ENCODE measurements at regions not wholly inside any gene's neighbourhood (a gene's known extent, or its start where the extent isn't known, plus 50 kb on each side); places are given as distances from the start of the nearest gene placed in this dataset.
"Not testable (repeated sequence)": the region's sequence is repeated elsewhere in the genome, so short reads cannot be mapped to it uniquely, and the experiment has no call there.

DNA sequence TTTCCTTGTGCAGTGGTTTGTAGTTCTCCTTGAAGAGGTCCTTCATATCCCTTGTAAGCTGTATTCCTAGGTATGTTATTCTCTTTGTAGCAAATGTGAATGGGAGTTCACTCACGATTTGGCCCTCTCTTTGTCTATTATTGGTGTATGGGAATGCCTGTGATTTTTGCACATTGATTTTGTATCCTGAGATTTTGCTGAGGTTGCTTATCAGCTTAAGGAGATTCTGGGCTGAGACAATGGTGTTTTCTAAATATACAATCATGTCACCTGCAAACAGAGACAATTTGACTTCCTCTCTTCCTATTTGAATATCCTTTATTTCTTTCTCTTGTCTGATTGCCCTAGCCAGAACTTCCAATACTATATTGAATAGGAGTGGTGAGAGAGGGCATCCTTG, 90.1 kb upstream of the ZBED5 start:
- not testable (repeated sequence) for DNase-seq (ENCODE audit: low spot score)

DNA sequence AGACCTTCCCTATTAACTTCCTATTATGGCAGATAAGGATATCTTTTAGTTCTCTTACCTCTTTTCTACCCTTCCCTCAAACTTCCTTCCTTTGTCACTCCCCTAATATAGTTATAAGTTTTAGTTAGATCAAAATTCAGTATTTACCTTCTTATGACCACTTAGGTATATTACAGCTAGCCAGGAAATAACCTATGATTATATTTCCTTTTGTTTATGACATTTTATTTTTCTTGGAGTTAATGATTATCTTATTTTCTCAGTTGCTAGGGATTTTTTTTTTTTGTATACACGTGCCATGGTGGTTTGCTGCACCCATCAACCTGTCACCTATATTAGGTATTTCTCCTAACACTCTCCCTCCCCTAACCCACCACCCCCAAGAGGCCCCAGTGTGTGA, 88.2 kb upstream of the ZBED5 start:
- no peak for DNase-seq (ENCODE audit: low spot score)

DNA sequence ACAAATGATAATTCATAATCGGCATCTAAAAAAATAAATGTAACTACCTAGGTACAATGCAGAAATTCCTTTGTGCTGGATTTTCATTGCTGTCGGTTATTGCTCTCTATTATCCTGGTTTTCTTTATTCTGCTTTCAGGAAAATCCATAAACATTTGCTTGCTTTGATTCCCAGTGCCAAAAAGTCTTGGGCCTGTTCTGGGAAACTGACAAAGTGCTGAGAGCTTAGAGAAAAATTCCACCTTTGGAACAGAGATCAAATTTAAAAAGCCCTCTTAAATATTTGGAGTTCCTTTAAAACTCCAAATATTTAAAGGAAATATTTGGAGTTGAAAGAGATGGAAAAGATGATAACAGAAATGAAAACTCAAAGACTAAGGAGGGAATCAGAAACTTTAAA, 87.3 kb upstream of the ZBED5 start:
- no peak for DNase-seq (ENCODE audit: low spot score)

DNA sequence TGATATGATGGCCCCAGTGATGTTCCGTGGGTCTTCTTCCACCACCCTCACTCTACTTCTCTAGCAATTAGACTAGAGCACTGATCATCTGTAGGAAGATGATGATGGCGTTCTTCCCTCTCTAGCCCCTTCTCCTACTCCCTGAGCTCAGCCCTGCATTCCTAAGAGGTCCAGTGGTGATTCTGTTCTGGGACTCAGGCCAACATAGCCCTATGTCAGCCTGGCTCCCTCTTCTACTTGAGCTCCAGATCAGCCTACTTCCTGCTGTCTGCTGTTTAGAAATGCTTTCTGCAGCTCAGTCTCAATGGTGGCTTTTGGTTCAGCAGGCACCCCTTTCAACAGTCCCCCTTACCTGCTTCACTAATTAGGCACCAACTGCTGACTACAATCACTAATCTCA, 86.1 kb upstream of the ZBED5 start:
- no peak for DNase-seq (ENCODE audit: low spot score)

DNA sequence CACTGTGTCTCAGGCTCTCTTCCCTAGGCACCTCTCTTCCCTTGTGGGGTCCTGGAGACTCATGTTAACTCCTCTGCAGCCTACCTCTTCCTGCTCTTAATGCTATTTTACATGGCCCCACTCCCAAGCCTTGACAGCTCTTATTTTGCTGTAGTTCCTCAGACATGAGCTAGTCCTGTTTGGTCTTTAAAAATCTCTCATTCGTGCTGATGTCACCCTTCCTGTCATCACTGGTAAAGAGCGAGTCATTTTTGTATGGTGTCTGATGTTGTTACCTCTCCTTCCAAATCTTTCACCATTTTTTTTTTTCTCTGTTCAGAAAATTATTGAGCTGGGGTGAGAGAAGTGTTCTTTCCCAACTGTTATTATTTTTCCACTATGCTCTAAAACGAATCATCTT, 84.8 kb upstream of the ZBED5 start:
- DNase-seq (ENCODE audit: low spot score), result no peak

DNA sequence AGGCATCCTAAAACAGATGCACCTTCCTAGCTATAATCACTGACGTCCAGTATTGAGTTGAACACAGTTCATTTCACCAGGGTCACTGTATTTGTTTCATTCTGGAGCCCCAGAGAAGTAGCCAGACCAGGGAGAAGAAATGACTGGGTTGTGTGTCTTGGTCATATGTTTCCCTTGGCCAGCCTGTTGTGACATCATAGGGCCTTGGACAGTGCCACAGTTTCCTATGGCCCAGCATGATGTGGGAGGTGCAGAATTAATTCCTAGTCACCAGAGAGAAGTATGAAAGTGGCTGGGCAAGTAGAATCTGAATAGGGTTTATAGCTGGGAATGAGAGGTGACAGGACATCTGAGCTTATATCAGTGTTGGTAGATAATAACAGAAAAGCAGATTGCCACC, 84.0 kb upstream of the ZBED5 start:
- no peak for DNase-seq (ENCODE audit: low spot score)

DNA sequence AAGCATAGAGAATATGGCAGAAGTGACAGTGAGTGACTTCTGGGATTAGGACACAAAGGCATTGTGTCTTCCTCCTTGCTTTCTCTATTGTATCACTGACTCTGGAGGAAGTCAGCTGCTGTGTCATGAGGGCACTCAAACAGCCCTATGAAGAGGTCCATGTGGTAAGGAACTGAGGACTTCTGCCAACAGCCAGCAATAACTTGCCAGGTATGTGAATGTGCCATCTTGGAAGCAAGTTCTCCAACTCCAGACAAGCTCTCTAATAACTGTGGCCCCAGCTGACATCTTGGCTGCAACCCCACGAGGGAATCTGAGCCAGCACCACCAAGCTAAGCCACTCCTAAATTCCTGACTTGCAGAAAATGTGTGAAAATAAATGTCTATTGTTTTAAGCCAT, 83.6 kb upstream of the ZBED5 start:
- DNase-seq (ENCODE audit: low spot score), result no peak

DNA sequence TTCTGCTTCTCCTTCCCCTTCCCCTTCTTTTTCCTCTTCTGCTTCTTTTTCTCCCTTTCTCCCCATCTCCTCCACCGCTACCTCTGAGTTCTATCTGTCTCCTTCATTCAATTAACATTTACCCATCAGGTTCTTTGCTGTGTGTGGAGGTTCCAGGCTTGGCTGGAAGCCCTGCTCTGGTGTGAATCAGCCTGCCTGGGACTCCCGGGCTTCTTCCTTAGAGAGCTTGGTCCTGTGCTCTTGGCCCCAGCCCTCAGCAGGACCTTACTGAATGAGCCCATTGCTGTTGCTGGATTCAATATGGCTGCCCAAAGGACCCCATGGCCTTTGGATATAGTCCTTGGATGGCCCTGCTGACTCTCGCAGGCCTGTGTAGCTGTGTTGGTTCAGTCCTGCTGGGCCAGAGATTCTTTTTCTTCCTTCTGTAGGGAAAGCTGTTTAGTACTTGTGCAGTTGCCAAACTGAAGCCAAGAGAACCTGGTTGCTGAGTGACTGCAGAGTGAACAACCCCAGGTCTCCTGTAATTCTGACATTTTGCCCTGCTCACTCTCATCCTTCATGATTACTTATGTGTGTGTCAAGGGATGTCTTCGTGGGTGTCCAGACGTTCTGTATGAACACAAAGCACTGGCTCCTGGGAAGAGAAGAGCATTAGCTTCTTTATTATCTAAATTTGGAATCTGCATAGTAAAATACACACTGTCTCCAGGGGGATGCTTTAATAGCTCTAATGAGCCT, 81.0 kb upstream of the ZBED5 start:
- no peak for DNase-seq (ENCODE audit: low spot score)

DNA sequence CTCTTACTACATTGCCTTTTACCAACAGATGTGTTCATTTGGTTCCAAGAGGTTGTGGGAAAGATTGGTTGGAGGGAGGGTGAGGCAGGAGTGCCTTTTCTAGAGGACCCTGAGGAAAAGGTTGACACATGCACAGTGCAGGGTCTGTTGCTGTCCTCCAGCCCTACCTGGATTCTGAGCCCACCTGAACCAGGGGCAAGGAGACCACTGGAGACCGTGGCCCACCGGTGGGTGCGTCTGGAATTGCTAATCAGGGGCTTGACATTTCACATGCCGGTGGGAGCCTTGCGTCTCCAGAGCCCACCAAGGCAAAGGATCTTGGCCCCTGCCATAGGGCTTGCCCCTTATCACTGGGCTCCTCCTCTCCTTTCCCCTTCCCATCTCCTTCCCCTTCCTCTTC, 80.4 kb upstream of the ZBED5 start:
- DNase-seq (ENCODE audit: low spot score), result no peak

DNA sequence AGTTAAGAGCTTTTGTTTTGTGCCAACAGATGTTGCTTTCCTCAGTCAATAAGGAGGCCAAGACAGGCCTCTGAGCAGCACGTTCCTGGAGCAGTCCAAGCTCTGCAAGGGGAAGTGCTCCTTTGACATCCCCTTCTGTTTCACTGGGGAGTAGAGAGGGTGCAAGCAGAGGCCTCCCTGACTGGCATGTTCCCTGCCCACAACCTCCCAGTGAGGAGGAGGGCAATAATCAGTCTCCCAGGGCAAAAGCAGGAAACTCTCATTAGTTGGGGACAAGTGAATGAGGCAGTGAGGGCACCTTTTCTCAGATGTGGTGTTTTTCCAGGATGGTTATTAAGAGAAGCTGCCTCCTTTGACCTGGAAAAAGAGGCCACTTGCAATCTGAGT, 79.5 kb upstream of the ZBED5 start:
- DNase-seq (ENCODE audit: low spot score), result no peak

DNA sequence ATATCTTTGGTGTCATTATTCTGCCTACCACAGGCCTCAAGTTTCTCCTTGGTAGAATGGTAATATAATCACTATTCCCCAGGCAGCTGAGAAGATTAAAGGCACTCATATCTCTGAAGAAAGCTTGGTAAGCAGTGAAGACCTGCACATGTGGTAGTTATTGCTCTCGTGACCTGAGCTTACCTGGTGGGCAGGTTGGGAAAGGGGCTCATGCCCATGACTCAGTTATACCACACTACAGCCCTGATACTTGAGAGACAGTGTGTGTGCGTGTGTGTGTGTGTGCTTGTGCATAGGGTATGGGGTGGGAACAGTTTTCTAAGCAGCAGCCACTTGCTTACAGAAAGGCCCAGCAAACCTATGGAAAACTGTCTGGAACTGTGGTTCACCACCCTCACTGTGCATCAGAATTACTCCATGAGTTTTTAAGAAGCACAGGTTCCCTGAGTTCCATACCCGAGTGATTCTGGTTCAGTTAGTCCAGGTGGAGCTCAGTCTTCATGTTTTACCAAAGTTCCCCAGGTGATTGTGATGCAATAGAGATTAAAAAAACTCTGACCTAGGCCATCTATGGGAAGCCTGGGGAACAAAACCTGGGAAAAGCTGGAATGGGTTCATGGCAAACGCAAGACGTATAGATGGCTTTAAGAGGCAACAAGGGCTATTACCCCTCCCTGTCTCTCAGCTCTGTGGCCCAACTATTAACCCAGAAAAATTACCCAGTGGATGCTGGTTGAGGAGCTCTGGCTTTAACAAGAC, 79.0 kb upstream of the ZBED5 start:
- DNase-seq (ENCODE audit: low spot score), result no peak

DNA sequence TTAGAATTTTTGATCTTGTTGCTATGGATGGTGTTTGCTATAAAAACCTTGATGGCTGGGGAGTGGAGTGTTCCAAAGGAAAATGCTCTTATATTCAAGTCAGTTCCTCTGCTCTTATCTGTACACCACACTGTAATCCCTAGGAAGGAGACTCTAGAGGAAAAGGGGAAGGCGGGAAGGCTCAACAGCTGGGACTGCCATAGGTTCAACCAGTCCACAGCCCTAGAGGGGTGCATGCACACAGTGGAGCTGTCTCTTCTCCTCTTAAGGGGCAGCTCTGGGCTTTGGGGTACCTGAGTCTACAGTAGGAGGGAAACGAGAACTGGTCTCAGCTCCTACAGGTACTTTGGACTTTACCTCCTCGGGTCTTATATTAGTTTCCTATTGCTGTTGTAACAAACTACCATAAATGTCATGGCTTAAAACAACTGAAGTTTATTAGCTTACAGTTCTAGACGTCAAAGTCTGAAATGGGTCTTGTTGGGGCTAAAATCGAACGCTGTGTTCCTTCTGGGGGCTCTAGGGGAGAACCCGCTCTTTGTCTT, 77.2 kb upstream of the ZBED5 start:
- DNase-seq (ENCODE audit: low spot score), result no peak

DNA sequence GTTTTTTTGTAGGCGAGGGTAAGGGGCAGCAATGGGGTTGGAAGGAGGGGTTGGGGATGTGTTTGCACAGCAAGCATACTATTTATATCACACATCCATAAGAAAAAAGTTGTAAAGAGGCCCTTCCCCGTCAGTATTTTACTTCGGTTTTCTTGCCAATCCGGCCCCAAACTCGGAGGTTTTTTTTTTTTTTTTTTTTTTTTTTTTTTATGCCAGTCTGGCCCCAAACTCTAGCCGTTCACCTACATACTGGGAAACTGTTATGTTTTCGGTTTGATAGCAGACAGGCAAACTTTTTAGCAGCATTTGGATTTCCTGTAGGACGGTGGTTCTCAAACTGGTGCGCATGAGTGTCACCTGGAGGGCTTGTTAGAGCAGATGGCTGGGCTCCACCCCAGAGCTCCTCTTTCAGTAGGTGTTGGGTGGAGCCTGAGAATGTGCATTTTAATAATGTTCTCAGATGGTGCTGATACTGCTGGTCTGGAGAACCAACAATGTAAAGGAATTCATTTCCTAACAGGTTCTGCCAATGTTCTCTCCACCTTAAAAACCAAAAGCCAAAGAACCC, 76.5 kb upstream of the ZBED5 start:
- no peak for DNase-seq (ENCODE audit: low spot score)

DNA sequence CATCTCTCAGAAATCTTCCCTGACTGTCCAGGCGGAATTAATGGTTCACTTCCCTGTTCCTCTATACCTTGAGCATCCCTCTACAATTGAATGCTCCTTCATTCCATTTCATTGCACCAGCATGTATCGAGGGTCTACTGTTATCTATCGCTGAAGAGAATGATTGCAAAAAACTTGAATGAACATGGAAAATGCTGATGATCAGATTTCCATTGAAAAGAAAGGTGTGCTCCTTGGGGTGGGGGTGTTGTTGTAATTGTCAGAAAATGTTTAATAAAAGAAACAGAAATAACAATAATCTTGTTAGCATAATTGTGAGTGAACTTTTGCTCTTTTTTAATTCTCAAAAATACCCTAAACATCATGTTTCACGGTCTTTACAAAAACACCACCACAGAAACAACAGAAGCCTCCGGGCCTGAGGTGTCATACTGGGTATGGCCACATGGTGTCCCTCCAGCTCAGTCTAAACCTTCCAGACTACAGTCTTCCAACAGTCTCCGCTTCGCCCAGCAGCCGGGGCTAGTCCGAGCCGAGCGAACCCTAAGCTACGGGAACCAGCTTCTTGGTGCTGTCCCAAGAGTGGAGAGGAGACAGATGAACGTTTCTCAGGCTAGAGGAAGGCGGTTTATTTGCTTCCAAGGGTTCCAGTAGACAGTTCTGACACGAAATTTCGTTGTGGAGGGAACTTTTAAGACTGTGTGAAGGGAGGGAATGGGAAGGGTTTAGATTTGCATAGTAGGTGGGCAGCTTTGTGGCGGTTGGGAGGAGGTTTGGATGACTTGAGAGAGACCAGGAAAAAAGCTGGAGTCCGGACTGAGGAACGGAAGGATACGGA, 75.8 kb upstream of the ZBED5 start:
- peak; percentile 86 for DNase-seq (ENCODE audit: low spot score)

DNA sequence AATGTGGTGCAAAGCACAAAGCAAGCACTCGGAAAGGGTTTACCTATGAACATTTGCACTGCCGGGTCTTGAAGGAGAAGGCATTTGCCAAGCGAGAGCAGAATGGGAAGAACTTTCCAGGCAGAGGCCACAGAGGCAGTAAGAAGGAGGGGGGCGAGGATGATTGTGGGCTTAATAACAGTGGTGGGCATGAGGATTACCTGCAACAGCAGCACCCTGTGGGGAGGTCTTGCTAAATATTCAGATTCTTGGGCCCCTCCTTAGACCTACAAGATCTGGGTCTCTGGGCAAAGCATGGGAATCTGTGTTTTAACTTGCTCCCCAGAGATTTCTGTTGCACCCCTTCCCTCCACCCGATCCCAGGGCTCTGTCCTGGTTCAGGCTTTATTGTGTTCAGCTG, 75.1 kb upstream of the ZBED5 start:
- no peak for DNase-seq (ENCODE audit: low spot score)

DNA sequence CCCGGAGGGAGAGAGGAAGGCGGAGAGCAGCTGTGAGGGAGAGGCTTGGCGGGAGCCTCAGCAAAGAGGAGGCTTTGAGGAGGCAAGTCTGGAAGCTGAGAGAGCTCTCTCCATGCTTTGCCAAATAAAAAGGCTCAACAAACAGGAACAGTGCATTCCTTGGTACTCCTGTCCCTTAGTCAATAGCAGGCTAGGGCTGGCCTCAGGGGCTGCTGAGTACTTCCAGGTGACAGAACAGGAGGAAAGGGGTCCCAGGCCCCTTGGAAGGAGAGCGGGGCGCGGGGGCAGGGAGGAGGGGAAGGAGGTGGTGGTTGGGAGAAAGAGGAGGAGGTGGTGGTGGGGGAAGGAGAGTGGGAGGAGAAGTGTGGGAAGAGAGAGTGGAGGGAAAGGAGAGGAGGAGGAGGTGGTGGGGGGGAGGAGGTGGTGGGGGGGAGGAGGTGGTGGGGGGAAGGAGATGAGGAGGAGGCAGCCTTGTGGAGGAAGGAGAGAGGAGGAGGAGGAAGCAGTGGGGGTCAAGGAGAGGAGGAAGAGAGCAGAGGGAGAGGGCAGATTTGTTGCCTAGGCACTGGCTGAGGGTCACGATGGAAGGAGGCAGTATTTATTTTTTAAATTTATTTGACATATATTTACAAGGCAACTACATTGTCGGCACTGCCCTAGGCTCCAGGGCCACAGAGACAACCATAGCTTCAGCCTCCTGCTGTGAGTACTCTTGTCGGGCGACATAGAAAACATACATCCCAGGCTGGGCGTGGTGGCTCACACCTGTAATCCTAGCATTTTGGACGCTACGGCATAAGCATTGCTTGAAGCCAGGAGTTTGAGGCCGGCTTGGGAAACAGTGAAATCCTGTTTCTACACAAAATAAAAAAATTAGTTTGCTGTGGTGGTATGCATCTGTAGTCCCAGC, 74.2 kb upstream of the ZBED5 start:
- DNase-seq (ENCODE audit: low spot score), result no peak

DNA sequence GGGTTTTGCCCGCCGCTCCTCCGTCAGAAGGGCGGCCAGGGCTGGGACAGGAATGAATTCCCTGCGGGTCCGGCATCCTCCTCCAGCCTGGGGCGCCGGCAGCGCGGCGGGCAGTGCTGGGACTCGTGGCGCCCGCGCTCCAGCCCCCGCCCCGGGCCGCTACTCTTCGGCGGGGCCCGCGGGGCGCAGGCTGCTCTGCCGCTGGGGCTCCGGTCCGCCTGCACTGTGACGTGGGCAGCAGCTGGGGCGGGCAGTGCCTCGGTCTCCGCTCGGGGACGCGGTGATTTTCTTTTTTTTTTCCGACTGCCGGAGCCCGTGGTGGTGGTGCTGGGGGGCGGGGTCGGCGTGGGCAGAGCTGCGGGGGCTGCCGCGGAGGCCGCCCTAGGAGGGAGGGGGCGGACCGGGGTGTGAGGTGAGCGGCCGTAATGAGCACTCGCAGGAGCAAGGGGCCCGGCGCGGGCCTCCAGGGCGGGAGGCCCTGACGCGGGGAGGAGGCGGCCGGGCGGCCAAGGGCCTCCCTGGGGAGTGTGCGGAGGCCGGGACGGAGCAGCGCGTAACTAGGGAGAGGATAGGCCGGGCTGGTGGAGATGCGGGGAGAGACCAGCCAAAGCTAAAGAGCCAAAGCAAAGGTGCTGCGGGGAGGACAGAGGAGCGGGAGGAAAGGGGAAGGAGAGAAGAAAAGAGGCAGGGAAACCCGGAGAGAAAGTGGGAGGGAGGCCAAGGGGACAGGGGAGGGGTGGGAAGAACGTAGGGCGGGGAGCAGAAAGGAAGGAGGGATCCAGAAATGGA, 73.3 kb upstream of the ZBED5 start:
- DNase-seq (ENCODE audit: low spot score), result peak; percentile 76

DNA sequence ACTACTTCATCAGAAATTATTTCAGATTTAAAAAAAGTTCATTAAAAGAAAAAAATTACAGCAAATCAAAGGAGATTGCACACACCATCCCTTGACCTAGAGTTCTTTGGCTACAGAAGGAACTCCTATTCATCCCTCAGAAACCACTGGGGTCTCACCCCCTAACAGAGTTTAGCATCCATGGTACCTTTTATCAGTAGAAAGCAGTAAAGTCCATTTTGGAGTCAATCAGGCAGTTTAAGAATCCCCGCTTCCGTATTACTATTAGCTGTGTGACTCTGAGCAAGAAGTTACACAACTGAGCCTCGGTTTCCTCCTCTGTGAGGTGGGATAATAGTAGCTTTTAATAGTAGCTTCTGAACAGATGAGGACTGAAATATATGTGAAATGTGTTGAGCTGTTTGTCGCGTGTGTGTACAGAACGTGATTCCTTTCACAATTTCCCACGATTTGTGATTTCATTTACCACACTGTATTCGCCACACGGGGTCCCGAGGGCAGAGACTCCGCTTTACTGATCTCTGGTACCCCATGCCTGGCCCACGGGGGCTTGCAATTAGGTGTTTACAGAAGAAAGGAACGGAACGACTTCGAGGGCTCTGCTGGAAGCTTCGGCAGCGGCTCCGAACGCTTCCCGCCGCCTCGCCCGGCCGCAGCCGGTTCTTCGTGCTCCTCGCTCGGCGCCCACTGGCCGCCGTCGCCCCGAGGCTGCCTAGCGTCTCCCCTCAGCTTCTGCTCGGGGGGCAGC, 72.5 kb upstream of the ZBED5 start:
- DNase-seq (ENCODE audit: low spot score), result no peak

DNA sequence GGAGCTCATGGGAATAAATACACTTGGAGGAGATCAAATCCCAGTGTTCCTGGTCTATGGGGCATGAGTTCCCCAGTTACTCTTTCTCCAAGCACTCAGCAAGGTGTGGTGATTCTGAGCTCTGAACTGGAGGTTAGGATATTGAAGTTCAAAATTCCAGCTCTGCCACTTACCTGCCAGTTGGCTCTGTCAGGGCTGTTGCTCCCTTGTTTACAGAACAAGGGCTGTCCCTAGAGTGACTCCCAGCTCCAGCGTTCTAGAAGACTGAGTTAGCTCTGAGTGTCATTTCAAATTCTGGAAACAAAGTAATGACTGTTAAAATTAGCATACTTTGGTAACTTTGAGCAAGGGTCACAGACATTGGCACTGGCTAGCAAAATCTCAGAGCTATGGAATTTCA, 69.7 kb upstream of the ZBED5 start:
- no peak for DNase-seq (ENCODE audit: low spot score)

DNA sequence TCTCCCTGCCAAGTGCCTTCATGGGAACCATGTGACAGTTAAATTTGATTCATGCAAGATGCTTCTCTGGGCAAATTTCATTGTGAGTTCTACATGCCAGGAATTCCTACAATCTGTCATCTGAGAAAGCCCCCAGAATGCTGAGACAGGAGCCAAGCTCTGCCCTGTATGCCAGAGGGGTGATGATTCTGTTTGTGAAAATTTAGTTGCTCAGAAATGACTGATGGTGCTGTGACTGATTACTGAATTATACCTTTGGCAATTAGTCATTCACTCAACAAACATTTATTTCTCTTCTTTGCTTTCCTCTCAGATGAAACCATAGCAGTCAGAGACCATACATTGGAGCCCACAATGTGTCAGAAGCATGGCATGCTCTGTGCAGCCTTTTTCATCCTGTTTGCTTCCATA, 69.0 kb upstream of the ZBED5 start:
- DNase-seq (ENCODE audit: low spot score), result no peak
